Large intestine (tissue), 3 donors: ENCODE measurements at regions not wholly inside any gene's neighbourhood (a gene's known extent, or its start where the extent isn't known, plus 50 kb on each side); places are given as distances from the start of the nearest gene placed in this dataset.
A peak's percentile ranks its signal among the peaks of the same experiment; 100 is the strongest.
"Not testable (repeated sequence)": the region's sequence is repeated elsewhere in the genome, so short reads cannot be mapped to it uniquely, and the experiment has no call there.

Source experiments
- DNase-seq, 2 donors: peaks; one replicate each; pipeline versions ENCODE4 v3.0.0 to v3.0.0-alpha.2; 2013
- H3K27ac ChIP-seq: one replicate; pipeline ENCODE4 v1.5.1; 2013; ENCODE audit warnings: low read length
- H3K27me3 ChIP-seq: 2 replicates; pipeline ENCODE4 v1.6.1; 2013; ENCODE audit warnings: low read length; ENCODE audit not compliant: control insufficient read depth, insufficient read depth
- H3K36me3 ChIP-seq: 2 replicates; pipeline ENCODE4 v1.6.1; 2013; ENCODE audit warnings: low read length; ENCODE audit not compliant: control insufficient read depth, insufficient read depth
- H3K4me1 ChIP-seq: one replicate; pipeline ENCODE4 v1.6.1; 2013; ENCODE audit warnings: low read length; ENCODE audit not compliant: control insufficient read depth, insufficient read depth
- H3K4me3 ChIP-seq: one replicate; pipeline ENCODE4 v1.5.1; 2013; ENCODE audit warnings: low read length
- H3K9me3 ChIP-seq: one replicate; pipeline ENCODE4 v1.6.1; 2013; ENCODE audit warnings: mild to moderate bottlenecking, low read depth, low read length, moderate library complexity; ENCODE audit not compliant: control insufficient read depth
- WGBS: methylation state at CpG from one replicate; pipeline ENCODE4 v1.1.5; 2013; ENCODE audit warnings: low lambda C conversion rate; ENCODE audit not compliant: insufficient coverage; 5-methylcytosine and 5-hydroxymethylcytosine counted together

DNA sequence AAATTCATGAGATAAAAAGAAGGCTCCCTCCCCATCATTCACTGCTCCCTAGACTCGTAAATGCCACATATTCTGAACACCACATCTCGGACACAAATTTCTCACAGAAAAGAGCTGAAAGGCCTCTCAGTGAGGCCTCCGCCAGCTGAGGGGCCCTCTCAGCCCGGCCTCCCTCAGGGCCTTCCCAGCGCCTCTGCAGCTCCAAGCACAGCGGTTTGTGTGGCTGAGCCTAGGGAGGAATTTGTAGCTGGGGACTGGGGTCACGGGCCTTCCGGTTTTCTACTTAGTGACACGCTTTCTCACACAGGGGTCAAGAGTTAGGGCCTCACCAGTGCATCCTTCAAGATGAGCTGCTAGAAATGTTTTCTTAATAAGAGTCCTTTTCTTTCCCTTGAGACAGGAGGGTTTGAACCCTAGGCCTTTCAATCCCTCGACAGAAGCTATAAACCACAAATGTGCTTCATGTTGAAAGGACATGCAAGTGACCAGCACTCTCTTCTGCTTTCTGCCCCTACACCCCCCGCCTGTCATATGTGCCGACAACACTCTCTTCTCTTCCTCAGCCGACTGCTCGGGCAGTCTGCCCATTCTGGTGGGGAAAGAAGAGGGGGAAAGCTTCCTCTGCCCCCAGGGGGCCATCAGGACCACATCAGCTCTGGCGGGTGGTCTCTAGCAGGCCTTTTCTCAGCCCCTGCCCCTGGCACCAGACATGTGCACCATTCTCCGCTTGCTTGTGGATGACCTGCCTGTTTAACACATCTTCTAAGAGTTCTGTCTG is 104.9 kb downstream of the CHIC2 start:
- no peak for DNase-seq
- H3K4me3 ChIP-seq, result no peak overlapping the region
- no peaks in the 10 kb centered on the region for H3K4me1 ChIP-seq
- no peaks in the 10 kb centered on the region for H3K36me3 ChIP-seq
- no peak overlapping the region for H3K27ac ChIP-seq
- WGBS, result no CpG with 5 or more reads among the region's 16 CpGs
- no peaks in the 10 kb centered on the region for H3K9me3 ChIP-seq
- H3K27me3 ChIP-seq, result no peaks in the 10 kb centered on the region

DNA sequence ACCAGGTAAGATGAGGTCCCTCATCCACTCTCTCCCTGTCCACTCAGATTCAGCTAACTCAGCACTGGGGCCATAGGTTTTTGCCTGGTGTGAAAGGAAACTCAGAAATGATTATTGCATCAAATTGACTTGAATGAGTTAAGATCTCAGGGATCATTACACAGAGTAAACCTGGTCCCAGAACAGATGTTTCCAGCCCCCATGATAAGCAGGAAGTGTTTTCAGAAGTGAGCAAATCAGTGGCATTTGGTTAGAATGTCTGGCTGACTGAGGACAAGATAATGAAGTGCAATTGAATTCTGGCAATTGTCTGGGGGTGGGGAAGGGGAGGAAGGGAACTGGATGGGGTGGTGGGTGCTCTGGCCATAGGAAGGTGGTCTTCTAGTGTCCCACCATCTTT is 108.0 kb downstream of the CHIC2 start:
- Histone ChIP-seq H3K9me3 (no peaks in the 10 kb centered on the region), H3K27ac (no peak overlapping the region), H3K27me3 (no peaks in the 10 kb centered on the region), H3K4me1 (no peaks in the 10 kb centered on the region), H3K36me3 (no peaks in the 10 kb centered on the region), H3K4me3 (no peak overlapping the region)
- DNase-seq, result no peak

DNA sequence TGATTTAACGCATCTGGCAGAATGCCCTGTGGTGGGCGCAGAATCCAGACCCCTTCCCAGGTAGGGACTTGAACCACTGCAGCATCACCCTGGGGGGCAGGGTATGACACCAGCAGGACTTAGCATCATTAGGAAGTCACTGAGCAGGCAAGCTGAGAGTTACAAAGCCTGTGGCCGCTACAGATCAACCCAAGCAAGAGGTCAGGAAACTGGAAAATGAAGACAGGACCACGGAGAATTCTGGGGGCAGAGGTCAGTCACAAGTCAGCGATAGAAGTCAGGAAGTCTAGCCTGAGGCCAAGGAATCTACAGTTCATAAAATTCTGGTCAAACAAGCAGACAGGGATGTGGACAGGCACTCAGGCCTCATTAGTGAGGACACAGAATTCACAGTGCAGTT is 108.4 kb downstream of the CHIC2 start:
- DNase-seq, result no peak
- Histone ChIP-seq H3K9me3 (no peaks in the 10 kb centered on the region), H3K36me3 (no peaks in the 10 kb centered on the region), H3K27me3 (no peaks in the 10 kb centered on the region), H3K4me3 (no peak overlapping the region), H3K4me1 (no peaks in the 10 kb centered on the region), H3K27ac (no peak overlapping the region)
- 27% methylated on average over 2 of the region's 5 CpGs for WGBS

DNA sequence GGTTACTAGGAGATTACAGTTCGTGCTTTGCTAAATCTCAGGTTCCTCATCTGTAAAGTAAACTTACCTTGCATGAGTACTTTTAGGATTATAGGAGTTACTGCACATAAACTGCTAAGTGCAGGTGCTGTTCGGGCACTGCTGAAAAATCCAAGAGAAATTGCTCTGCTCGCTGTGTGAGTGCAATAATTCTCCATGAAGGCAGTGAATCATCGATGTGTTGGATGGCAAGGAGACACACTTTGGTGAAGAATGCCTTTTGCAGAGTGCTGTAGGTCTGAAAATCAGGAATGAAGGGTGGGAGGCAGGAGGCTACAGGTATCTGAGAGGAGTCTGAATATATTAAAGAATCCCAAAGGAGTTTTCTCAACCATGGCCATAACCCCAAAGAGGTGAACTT is 113.0 kb downstream of the CHIC2 start:
- no peaks in the 10 kb centered on the region for H3K36me3 ChIP-seq
- H3K27me3 ChIP-seq, result peaks cover 4% of the 10 kb centered on the region
- WGBS, result no CpG with 5 or more reads among the region's 4 CpGs
- H3K9me3 ChIP-seq, result no peaks in the 10 kb centered on the region
- DNase-seq, result no peak
- no peaks in the 10 kb centered on the region for H3K4me1 ChIP-seq
- no peak overlapping the region for H3K27ac ChIP-seq
- H3K4me3 ChIP-seq, result no peak overlapping the region

DNA sequence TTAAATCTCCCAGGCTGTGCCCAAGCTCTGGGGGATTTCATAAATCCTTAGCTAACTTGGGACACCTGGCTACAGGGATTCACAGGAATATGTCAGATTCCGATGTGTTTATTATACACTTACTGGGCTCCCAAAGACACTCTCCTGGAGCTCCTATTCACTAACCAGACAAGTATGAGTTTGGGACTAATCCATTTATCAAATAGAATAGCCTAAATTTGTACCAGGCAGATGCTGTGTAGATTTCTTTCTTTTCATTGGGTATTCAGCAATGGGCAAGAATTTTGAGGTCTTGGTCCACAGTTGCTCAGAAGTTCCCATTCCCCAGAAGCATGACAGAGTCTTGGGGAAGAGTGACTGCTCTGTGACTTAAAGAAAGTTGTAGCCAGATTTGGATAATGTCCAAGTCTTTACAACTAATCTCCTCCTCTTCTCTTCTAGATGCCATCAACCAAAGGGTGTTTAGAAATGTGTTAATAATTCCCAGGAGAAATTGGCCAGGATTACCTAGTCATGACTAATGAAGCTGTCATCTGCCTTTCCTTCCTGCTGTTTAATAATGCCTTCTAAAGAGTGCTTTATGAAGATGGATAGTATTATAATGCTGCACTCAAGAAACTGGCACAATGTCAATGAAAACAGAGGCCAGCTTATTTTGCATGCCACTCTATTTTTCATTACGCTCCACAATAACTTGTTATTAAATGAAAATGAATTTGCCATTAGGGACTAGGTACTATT is 120.9 kb downstream of the CHIC2 start:
- 17% methylated on average over 1 of the region's 2 CpGs for WGBS
- H3K4me1 ChIP-seq, result no peaks in the 10 kb centered on the region
- H3K4me3 ChIP-seq, result no peak overlapping the region
- H3K27me3 ChIP-seq, result peaks cover 4% of the 10 kb centered on the region
- peaks cover 8% of the 10 kb centered on the region for H3K9me3 ChIP-seq
- peak; percentile 16 to 68 for DNase-seq
- no peak overlapping the region for H3K27ac ChIP-seq
- H3K36me3 ChIP-seq, result no peaks in the 10 kb centered on the region

DNA sequence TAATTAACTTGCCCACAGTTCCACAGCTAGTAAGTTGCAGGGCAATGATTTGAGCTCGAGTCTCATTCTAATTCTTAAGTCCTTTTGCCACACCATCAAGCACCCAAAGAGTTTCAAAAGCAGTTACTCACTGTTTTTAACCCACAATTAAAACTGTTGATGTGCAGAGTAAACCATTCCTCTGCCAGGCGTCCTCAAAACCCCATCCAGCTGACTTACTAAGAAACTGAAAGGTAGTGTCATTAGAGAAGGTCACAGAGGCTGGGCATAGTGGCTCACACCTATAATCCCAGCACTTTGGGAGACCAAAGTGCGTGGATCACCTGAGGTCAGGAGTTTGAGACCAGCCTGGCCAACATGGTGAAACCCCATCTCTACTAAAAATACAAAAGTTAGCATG is 121.7 kb downstream of the CHIC2 start:
- whole genome bisulfite sequencing, result no CpG with 5 or more reads among the region's 3 CpGs
- no peak overlapping the region for H3K27ac ChIP-seq
- no peak overlapping the region for H3K4me3 ChIP-seq
- H3K27me3 ChIP-seq, result peaks cover 4% of the 10 kb centered on the region
- no peaks in the 10 kb centered on the region for H3K4me1 ChIP-seq
- no peaks in the 10 kb centered on the region for H3K36me3 ChIP-seq
- DNase-seq, result no peak
- H3K9me3 ChIP-seq, result peaks cover 8% of the 10 kb centered on the region

DNA sequence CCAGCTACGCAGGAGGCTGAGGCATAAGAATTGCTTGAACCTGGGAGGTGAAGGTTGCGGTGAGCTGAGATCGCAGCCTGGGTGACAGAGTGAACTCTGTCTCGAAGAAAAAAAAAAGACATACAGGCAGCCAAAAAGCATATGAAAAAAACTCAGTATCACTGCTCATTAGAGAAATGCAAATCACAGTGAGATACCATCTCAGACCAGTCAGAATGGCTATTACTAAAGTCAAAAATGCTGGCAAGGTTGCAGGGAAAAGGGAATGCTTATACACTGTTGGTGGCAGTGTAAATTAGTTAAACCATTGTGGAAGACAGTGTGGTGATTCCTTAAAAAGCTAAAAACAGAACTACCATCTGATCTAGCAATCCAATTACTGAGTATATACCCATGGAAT is 123.1 kb downstream of the CHIC2 start:
- DNase-seq, result no peak
- H3K4me1 ChIP-seq, result no peaks in the 10 kb centered on the region
- H3K27ac ChIP-seq, result no peak overlapping the region
- H3K4me3 ChIP-seq, result no peak overlapping the region
- peaks cover 8% of the 10 kb centered on the region for H3K9me3 ChIP-seq
- no peaks in the 10 kb centered on the region for H3K27me3 ChIP-seq
- H3K36me3 ChIP-seq, result no peaks in the 10 kb centered on the region
- 100% methylated on average over 4 of the region's 4 CpGs for WGBS

DNA sequence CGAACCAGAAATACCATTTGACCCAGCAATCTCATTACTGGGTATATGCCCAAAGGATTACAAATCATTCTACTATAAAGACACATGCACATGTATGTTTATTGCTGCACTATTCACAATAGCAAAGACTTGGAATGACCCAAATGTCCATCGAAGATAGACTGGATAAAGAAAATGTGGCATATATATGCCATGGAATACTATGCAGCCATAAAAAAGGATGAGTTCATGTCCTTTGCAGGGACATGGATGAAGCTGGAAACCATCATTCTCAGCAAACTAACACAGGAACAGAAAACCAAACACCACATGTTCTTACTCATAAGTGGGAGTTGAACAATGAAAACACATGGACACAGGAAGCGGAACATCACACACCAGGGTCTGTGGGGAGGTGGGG is 124.5 kb downstream of the CHIC2 start:
- WGBS, result no CpG with 5 or more reads among the region's 3 CpGs

DNA sequence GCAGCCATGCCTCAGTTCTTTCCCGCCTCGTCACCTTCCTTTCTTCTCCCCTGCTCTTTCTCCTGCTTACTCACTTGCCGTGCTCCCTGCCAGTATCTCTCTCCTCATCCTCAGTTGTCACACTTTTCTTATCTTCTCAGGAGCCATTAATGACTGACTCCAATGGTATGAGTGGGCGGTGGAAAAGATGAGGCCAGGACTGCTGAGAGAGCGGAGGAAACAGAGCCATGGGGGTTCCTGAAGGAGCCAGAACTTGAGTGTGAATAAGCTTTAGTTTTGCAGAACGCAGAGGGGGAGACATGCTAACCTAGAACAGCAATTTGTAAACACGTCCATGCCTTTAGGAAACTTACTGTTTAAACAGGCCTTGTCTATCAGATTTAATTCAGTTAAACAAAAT is 126.5 kb downstream of the CHIC2 start:
- DNase-seq, result no peak
- Histone ChIP-seq H3K27ac (no peak overlapping the region), H3K9me3 (peaks cover 8% of the 10 kb centered on the region), H3K36me3 (no peaks in the 10 kb centered on the region), H3K4me1 (no peaks in the 10 kb centered on the region), H3K4me3 (no peak overlapping the region), H3K27me3 (no peaks in the 10 kb centered on the region)
- 48% methylated on average over 3 of the region's 7 CpGs for WGBS

More for the DNA sequence above, 124.5 kb downstream of the CHIC2 start:
- H3K27me3 ChIP-seq, H3K4me1 ChIP-seq, DNase-seq, H3K36me3 ChIP-seq, H3K4me3 ChIP-seq, H3K9me3 ChIP-seq, H3K27ac ChIP-seq: not testable (repeated sequence)

DNA sequence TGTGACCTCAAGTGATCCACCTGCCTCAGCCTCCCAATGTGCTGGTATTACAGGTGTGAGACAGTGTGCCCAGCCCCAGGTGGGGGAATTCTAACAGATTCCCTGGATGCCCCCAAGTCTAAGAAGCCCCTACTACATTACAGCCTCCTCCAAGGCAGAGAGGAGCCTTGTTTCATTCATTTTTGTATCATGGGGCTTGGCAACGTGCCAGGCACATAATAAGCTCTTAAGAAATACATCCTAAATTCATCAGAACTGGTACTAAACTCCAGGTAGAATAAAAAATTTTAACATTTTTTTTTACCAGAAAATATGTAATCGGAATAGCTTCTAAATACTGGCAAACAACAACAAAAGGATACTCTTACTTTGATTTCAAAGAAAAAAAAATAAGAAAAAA is 127.1 kb downstream of the CHIC2 start:
- DNase-seq, result no peak
- H3K4me3 ChIP-seq, result no peak overlapping the region
- no peak overlapping the region for H3K27ac ChIP-seq
- H3K4me1 ChIP-seq, result no peaks in the 10 kb centered on the region
- H3K27me3 ChIP-seq, result no peaks in the 10 kb centered on the region
- WGBS, result no CpG with 5 or more reads among the region's 2 CpGs
- H3K36me3 ChIP-seq, result no peaks in the 10 kb centered on the region
- H3K9me3 ChIP-seq, result peaks cover 8% of the 10 kb centered on the region

DNA sequence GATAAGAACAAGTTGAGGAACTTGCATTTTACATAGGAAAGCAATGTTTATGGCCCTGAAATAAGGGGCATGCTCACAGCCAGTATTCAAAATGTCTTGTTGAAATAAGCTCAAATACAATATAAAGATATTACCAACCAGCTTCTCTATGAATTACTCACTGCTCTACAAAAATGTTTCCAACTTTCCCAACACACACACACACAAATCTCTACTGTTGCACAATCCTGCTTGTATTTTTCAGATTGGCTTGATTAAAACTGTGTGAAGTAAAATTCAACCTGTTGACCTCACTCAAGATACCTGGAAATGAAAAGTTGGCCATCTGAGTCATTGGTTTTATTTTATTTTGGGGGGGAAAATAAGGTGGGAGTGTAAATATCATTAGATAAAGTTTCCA is 128.6 kb downstream of the CHIC2 start:
- Histone ChIP-seq H3K27ac (no peak overlapping the region), H3K4me1 (no peaks in the 10 kb centered on the region), H3K36me3 (no peaks in the 10 kb centered on the region), H3K4me3 (no peak overlapping the region), H3K27me3 (peaks cover under 1% of the 10 kb centered on the region), H3K9me3 (peaks cover 7% of the 10 kb centered on the region)
- no peak for DNase-seq
